DND-41 (cell line): ENCODE measurements at regions not wholly inside any gene's neighbourhood (a gene's known extent, or its start where the extent isn't known, plus 50 kb on each side); places are given as distances from the start of the nearest gene placed in this dataset.

Experiments used
- CTCF ChIP-seq: IDR thresholded peaks from 2 replicates; pipeline ENCODE4 v1.5.1; 2012; ENCODE audit warnings: borderline replicate concordance, low read length, moderate library complexity, mild to moderate bottlenecking; ENCODE audit not compliant: poor library complexity, severe bottlenecking; ENCODE audit errors: extremely low read depth
- EZH2 ChIP-seq: IDR thresholded peaks from 3 replicates; pipeline ENCODE4 v1.6.1; 2012; ENCODE audit warnings: borderline replicate concordance, low read depth, mild to moderate bottlenecking, moderate library complexity, low read length, inconsistent platforms; ENCODE audit not compliant: severe bottlenecking

DNA sequence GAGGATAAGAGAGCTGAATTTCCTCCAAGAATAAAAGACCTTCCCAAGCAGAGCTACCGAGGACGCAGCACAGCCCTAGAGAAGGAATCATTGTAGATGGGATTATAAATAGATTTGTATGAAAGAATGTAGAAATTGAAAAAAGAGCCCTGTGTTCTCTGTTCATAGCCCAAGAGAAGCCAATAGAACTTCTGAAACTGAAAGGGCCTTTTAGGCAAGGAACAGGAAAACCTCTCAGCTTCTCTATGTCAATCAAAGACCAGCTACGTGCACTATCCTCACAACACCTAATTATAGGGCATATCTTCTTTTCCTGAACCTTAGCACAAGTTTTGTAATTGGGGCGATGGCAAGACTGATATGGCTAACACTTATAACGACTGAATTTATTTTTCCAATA, 192.4 kb upstream of the RNPC3 start:
- no peak for TF ChIP-seq CTCF
- TF ChIP-seq EZH2, result no peak
